ENCODE measurements at regions not wholly inside any gene's neighbourhood (a gene's known extent, or its start where the extent isn't known, plus 50 kb on each side); places are given as distances from the start of the nearest gene placed in this dataset.

- TF ChIP-seq, protein P1, sequence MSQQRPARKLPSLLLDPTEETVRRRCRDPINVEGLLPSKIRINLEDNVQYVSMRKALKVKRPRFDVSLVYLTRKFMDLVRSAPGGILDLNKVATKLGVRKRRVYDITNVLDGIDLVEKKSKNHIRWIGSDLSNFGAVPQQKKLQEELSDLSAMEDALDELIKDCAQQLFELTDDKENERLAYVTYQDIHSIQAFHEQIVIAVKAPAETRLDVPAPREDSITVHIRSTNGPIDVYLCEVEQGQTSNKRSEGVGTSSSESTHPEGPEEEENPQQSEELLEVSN (IDR thresholded peaks at IDR 0.05; ENCODE audit: borderline replicate concordance, low read depth) = no peak
- TF ChIP-seq JUN (IDR thresholded peaks at IDR 0.05) = no peak
- no peak for TF ChIP-seq CHD2 (IDR thresholded peaks at IDR 0.05; ENCODE audit: low read length, partially characterized antibody)
- TF ChIP-seq MAFK (IDR thresholded peaks at IDR 0.05; ENCODE audit: partially characterized antibody) = no peak
- TF ChIP-seq, protein P2, sequence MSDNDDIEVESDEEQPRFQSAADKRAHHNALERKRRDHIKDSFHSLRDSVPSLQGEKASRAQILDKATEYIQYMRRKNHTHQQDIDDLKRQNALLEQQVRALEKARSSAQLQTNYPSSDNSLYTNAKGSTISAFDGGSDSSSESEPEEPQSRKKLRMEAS (IDR thresholded peaks at IDR 0.05) = no peak
- TF ChIP-seq MYC (IDR thresholded peaks at IDR 0.05; ENCODE audit: borderline replicate concordance, low read length) = no peak
- no peak for TF ChIP-seq POLR2AphosphoS2 (conservative IDR thresholded peaks at IDR 0.05; ENCODE audit: low read length)
- TF ChIP-seq ESRRA (IDR thresholded peaks at IDR 0.05; ENCODE audit: borderline replicate concordance, low read length) = no peak
- no peak for TF ChIP-seq FOXS1 (CRISPR knock-in tag; IDR thresholded peaks at IDR 0.05)
- Histone ChIP-seq H3K4me2 (no peak overlapping the region), H3K27ac (no peak overlapping the region), H3K4me1 (no peaks in the 10 kb centered on the region), H3K4me3 (no peak overlapping the region), H3K9me3 (no peaks in the 10 kb centered on the region)
- ChIA-PET POLR2A (no interaction called here), CTCF (interaction anchor here (0.8 kb wide), 1 partner anchor 56 kb away, joined by 3 read pairs; no protein-coding TSS in a partner anchor)
- DNase-seq (ENCODE audit: low read depth in 1 of 2, low spot score in 1 of 2) (no peak), FAIRE-seq (no peak), ATAC-seq (no peak; a peak in 1 of 6 replicates)
- 69% methylated on average over 5 of the region's 5 CpGs for WGBS (ENCODE audit: missing lambda C conversion rate)
Measured at GRCh38 chr3:72601060-72601459, 247.2 kb downstream of the SHQ1 start.

DNA sequence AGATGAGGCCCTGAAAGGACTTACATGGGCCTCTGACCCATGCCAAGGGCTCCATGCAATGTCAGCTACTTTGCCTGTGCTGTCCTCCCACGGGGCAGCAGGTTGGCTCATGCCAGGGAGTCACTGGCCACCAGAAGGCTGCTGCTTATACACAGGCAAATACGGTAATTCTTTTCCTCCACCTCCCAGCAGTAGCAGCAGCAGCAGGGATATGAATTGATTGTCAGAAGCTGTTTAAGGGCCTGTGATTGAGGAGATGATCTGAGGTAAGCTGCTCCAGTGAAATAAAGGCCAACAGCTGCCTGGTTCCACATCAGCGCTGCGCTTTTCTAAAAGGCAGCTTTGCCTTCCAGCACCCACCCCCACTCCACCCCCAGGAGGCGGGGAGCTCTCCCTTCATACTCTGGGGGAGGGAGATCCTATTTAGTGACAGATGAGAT is 250.5 kb downstream of the SHQ1 start:
- FAIRE-seq = no peak
- WGBS (ENCODE audit: missing lambda C conversion rate) = 75% methylated on average over 5 of the region's 5 CpGs
- CTCF ChIA-PET = no interaction called here

GRCh38 chr3:72597043-72597442 is 251.2 kb downstream of the SHQ1 start:
- ChIA-PET POLR2A (no interaction called here), CTCF (interaction anchor here (0.9 kb wide), 1 partner anchor 128 kb away, joined by 4 read pairs; no protein-coding TSS in a partner anchor)
- FAIRE-seq (no peak), ATAC-seq (no peak), DNase-seq (ENCODE audit: low read depth in 1 of 2, low spot score in 1 of 2) (no peak)
- peaks cover 12% of the 10 kb centered on the region for H3K4me1 ChIP-seq
- H3K27ac ChIP-seq = no peak overlapping the region
- H3K9me3 ChIP-seq = no peaks in the 10 kb centered on the region
- no peak overlapping the region for H3K4me2 ChIP-seq
- H3K4me3 ChIP-seq = no peak overlapping the region
- TF ChIP-seq MYC (IDR thresholded peaks at IDR 0.05; ENCODE audit: borderline replicate concordance, low read length) (no peak), ZFP36 (IDR thresholded peaks at IDR 0.05; ENCODE audit: borderline replicate concordance, partially characterized antibody) (no peak), HOXB5 (CRISPR knock-in tag; IDR thresholded peaks at IDR 0.05) (no peak), CBX8 (IDR thresholded peaks at IDR 0.05) (no peak), ESRRA (IDR thresholded peaks at IDR 0.05; ENCODE audit: borderline replicate concordance, low read length) (no peak), POLR2AphosphoS2 (conservative IDR thresholded peaks at IDR 0.05; ENCODE audit: low read length) (no peak), RCOR1 (IDR thresholded peaks at IDR 0.05; ENCODE audit: low read depth, low read length) (no peak), MAFK (IDR thresholded peaks at IDR 0.05; ENCODE audit: partially characterized antibody) (no peak)
- TF ChIP-seq, protein P1 (IDR thresholded peaks at IDR 0.05; ENCODE audit: borderline replicate concordance, low read depth) = no peak
- TF ChIP-seq, protein P3, sequence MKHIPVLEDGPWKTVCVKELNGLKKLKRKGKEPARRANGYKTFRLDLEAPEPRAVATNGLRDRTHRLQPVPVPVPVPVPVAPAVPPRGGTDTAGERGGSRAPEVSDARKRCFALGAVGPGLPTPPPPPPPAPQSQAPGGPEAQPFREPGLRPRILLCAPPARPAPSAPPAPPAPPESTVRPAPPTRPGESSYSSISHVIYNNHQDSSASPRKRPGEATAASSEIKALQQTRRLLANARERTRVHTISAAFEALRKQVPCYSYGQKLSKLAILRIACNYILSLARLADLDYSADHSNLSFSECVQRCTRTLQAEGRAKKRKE (CRISPR knock-in tag; IDR thresholded peaks at IDR 0.05; ENCODE audit: low read depth) = no peak
- TF ChIP-seq, protein P4, sequence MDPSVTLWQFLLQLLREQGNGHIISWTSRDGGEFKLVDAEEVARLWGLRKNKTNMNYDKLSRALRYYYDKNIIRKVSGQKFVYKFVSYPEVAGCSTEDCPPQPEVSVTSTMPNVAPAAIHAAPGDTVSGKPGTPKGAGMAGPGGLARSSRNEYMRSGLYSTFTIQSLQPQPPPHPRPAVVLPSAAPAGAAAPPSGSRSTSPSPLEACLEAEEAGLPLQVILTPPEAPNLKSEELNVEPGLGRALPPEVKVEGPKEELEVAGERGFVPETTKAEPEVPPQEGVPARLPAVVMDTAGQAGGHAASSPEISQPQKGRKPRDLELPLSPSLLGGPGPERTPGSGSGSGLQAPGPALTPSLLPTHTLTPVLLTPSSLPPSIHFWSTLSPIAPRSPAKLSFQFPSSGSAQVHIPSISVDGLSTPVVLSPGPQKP (IDR thresholded peaks at IDR 0.05; ENCODE audit: low read depth, low read length) = no peak

More for the DNA sequence above, 250.5 kb downstream of the SHQ1 start:
- POLR2A ChIA-PET = no interaction called here
- H3K4me3 ChIP-seq = no peak overlapping the region
- ATAC-seq (peak in 1 of 2 experiments; percentile 65; a peak in 3 of 6 replicates), DNase-seq (ENCODE audit: low read depth in 1 of 2, low spot score in 1 of 2) (peak in 1 of 2 experiments; percentile 14)
- no peak overlapping the region for H3K27ac ChIP-seq
- no peak overlapping the region for H3K4me2 ChIP-seq
- peaks cover 5% of the 10 kb centered on the region; the same call in 2 of the 3 replicates for H3K4me1 ChIP-seq
- no peak for TF ChIP-seq HOXB13 (CRISPR knock-in tag; IDR thresholded peaks at IDR 0.05; ENCODE audit: low read depth)
- TF ChIP-seq EP300 (IDR thresholded peaks at IDR 0.05) = no peak
- TF ChIP-seq, protein P5, sequence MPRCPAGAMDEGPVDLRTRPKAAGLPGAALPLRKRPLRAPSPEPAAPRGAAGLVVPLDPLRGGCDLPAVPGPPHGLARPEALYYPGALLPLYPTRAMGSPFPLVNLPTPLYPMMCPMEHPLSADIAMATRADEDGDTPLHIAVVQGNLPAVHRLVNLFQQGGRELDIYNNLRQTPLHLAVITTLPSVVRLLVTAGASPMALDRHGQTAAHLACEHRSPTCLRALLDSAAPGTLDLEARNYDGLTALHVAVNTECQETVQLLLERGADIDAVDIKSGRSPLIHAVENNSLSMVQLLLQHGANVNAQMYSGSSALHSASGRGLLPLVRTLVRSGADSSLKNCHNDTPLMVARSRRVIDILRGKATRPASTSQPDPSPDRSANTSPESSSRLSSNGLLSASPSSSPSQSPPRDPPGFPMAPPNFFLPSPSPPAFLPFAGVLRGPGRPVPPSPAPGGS (IDR thresholded peaks at IDR 0.05) = no peak
- TF ChIP-seq FOSB (CRISPR knock-in tag; IDR thresholded peaks at IDR 0.05) = no peak
- TF ChIP-seq, protein P6, sequence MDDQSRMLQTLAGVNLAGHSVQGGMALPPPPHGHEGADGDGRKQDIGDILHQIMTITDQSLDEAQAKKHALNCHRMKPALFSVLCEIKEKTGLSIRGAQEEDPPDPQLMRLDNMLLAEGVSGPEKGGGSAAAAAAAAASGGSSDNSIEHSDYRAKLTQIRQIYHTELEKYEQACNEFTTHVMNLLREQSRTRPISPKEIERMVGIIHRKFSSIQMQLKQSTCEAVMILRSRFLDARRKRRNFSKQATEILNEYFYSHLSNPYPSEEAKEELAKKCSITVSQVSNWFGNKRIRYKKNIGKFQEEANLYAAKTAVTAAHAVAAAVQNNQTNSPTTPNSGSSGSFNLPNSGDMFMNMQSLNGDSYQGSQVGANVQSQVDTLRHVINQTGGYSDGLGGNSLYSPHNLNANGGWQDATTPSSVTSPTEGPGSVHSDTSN (IDR thresholded peaks at IDR 0.05) = no peak
- no peak for TF ChIP-seq MAFK (IDR thresholded peaks at IDR 0.05; ENCODE audit: partially characterized antibody)
- TF ChIP-seq, protein P2 (IDR thresholded peaks at IDR 0.05) = no peak
- TF ChIP-seq JUN (IDR thresholded peaks at IDR 0.05) = no peak
- TF ChIP-seq, protein P4 (IDR thresholded peaks at IDR 0.05; ENCODE audit: low read depth, low read length) = no peak
- no peak for TF ChIP-seq HOXB5 (CRISPR knock-in tag; IDR thresholded peaks at IDR 0.05)
- TF ChIP-seq MYC (IDR thresholded peaks at IDR 0.05; ENCODE audit: borderline replicate concordance, low read length) = no peak
- TF ChIP-seq EHF (CRISPR knock-in tag; IDR thresholded peaks at IDR 0.05) = no peak
- TF ChIP-seq ZSCAN20 (CRISPR knock-in tag; IDR thresholded peaks at IDR 0.05) = no peak
- no peak for TF ChIP-seq ESRRA (IDR thresholded peaks at IDR 0.05; ENCODE audit: borderline replicate concordance, low read length)
- no peak for TF ChIP-seq KDM1A (IDR thresholded peaks at IDR 0.05; ENCODE audit: low read depth)
- TF ChIP-seq RCOR1 (IDR thresholded peaks at IDR 0.05; ENCODE audit: low read depth, low read length) = no peak
- TF ChIP-seq POLR2A (IDR thresholded peaks at IDR 0.05; ENCODE audit: low read length) = no peak
- no peak for TF ChIP-seq HEYL (CRISPR knock-in tag; IDR thresholded peaks at IDR 0.05)
- no peaks in the 10 kb centered on the region for H3K9me3 ChIP-seq
